ENCODE measurements at regions not wholly inside any gene's neighbourhood (a gene's known extent, or its start where the extent isn't known, plus 50 kb on each side); places are given as distances from the start of the nearest gene placed in this dataset.
"Not testable (repeated sequence)": the region's sequence is repeated elsewhere in the genome, so short reads cannot be mapped to it uniquely, and the experiment has no call there.

- WGBS, 2 donors: 29 to 40% methylated on average over 1 of the region's 1 CpG
- H3K27ac ChIP-seq (ENCODE audit: low read depth in 1 of 2, low read length in 1 of 2): no peak overlapping the region
- no peak overlapping the region for H3K4me3 ChIP-seq
- no peak overlapping the region for H3K9ac ChIP-seq (ENCODE audit: insufficient read depth in 1 of 2, low read length in 2 of 2)
- no peak for ATAC-seq (ENCODE audit: insufficient read depth, low FRiP score)
- no peaks in the 10 kb centered on the region for H3K9me3 ChIP-seq (ENCODE audit: control insufficient read depth in 4 of 4, insufficient read depth in 3 of 4, low read length in 3 of 4)
- no peak for DNase-seq
- peaks cover 0 to 2% (median 0%) of the 10 kb centered on the region in 5 donors for H3K4me1 ChIP-seq (ENCODE audit: control insufficient read depth in 5 of 5, insufficient read depth in 5 of 5, low read length in 5 of 5)
- H3K27me3 ChIP-seq (ENCODE audit: control insufficient read depth in 3 of 3, insufficient read depth in 3 of 3, low read length in 2 of 3): no peaks in the 10 kb centered on the region
- TF ChIP-seq CTCF (IDR thresholded peaks at IDR 0.05; ENCODE audit: control extremely low read depth, extremely low read depth): no peak
- H3K36me3 ChIP-seq (ENCODE audit: control insufficient read depth in 4 of 4, insufficient read depth in 4 of 4, low read length in 4 of 4): no peaks in the 10 kb centered on the region
Measured at GRCh38 chr13:54513254-54513653, 1484.6 kb downstream of the OLFM4 start.

- ATAC-seq (ENCODE audit: insufficient read depth, low FRiP score): no peak
- Histone ChIP-seq H3K27me3 (ENCODE audit: control insufficient read depth in 3 of 3, insufficient read depth in 3 of 3, low read length in 2 of 3) (no peaks in the 10 kb centered on the region), H3K4me3 (no peak overlapping the region), H3K9me3 (ENCODE audit: control insufficient read depth in 4 of 4, insufficient read depth in 3 of 4, low read length in 3 of 4) (no peaks in the 10 kb centered on the region), H3K27ac (ENCODE audit: low read depth in 1 of 2, low read length in 1 of 2) (no peak overlapping the region), H3K36me3 (ENCODE audit: control insufficient read depth in 4 of 4, insufficient read depth in 4 of 4, low read length in 4 of 4) (no peaks in the 10 kb centered on the region), H3K9ac (ENCODE audit: insufficient read depth in 1 of 2, low read length in 2 of 2) (no peak overlapping the region), H3K4me1 (ENCODE audit: control insufficient read depth in 5 of 5, insufficient read depth in 5 of 5, low read length in 5 of 5) (no peaks in the 10 kb centered on the region)
- TF ChIP-seq CTCF (IDR thresholded peaks at IDR 0.05; ENCODE audit: control extremely low read depth, extremely low read depth): no peak
- DNase-seq: peak in 2 of 3 donors; percentile 26 to 60
- WGBS, 2 donors: 28 to 61% methylated on average over 3 of the region's 3 CpGs
Measured at GRCh38 chr13:54536112-54536511, 1507.5 kb downstream of the OLFM4 start.

GRCh38 chr13:54563286-54563685 lies 1534.7 kb downstream of the OLFM4 start:
- H3K27ac ChIP-seq (ENCODE audit: low read depth in 1 of 2, low read length in 1 of 2): no peak overlapping the region
- no peak overlapping the region for H3K4me3 ChIP-seq
- no peaks in the 10 kb centered on the region for H3K36me3 ChIP-seq (ENCODE audit: control insufficient read depth in 4 of 4, insufficient read depth in 4 of 4, low read length in 4 of 4)
- no peaks in the 10 kb centered on the region for H3K4me1 ChIP-seq (ENCODE audit: control insufficient read depth in 5 of 5, insufficient read depth in 5 of 5, low read length in 5 of 5)
- 66 to 78% methylated on average over 2 of the region's 2 CpGs for WGBS, 2 donors
- no peak overlapping the region for H3K9ac ChIP-seq (ENCODE audit: insufficient read depth in 1 of 2, low read length in 2 of 2)
- no peaks in the 10 kb centered on the region for H3K27me3 ChIP-seq (ENCODE audit: control insufficient read depth in 3 of 3, insufficient read depth in 3 of 3, low read length in 2 of 3)
- H3K9me3 ChIP-seq (ENCODE audit: control insufficient read depth in 4 of 4, insufficient read depth in 3 of 4, low read length in 3 of 4): no peaks in the 10 kb centered on the region
- no peak for ATAC-seq (ENCODE audit: insufficient read depth, low FRiP score)
- no peak for DNase-seq
- no peak for TF ChIP-seq CTCF (IDR thresholded peaks at IDR 0.05; ENCODE audit: control extremely low read depth, extremely low read depth)

- not testable (repeated sequence) for H3K4me1 ChIP-seq (ENCODE audit: control insufficient read depth in 5 of 5, insufficient read depth in 5 of 5, low read length in 5 of 5); H3K27ac ChIP-seq (ENCODE audit: low read depth in 1 of 2, low read length in 1 of 2); H3K4me3 ChIP-seq; H3K9ac ChIP-seq (ENCODE audit: insufficient read depth in 1 of 2, low read length in 2 of 2); H3K9me3 ChIP-seq (ENCODE audit: control insufficient read depth in 4 of 4, insufficient read depth in 3 of 4, low read length in 3 of 4); H3K27me3 ChIP-seq (ENCODE audit: control insufficient read depth in 3 of 3, insufficient read depth in 3 of 3, low read length in 2 of 3); H3K36me3 ChIP-seq (ENCODE audit: control insufficient read depth in 4 of 4, insufficient read depth in 4 of 4, low read length in 4 of 4); ATAC-seq (ENCODE audit: insufficient read depth, low FRiP score); DNase-seq
- 93 to 98% methylated on average over 13 of the region's 13 CpGs for WGBS, 2 donors
Measured at GRCh38 chr13:54572037-54572436, 1543.4 kb downstream of the OLFM4 start.

All from lung (tissue), 11 donors.